GM23338 (cell line): ENCODE measurements at regions not wholly inside any gene's neighbourhood (a gene's known extent, or its start where the extent isn't known, plus 50 kb on each side); places are given as distances from the start of the nearest gene placed in this dataset.

Source experiments
- ATAC-seq: fragments of 200-7000 bp; cut with Tn5 transposase; 3 replicates; pipeline ENCODE4 v1.9.1; 2020
- DNase-seq: peaks from one replicate; pipeline ENCODE4 v3.0.0-alpha.2; 2015; ENCODE audit warnings: low spot score
- H2AFZ ChIP-seq: fragments of 200-600 bp; sonication (generic); 2 replicates; pipeline ENCODE4 v1.8.0; 2016; ENCODE audit warnings: antibody characterized with exemption, mild to moderate bottlenecking, moderate library complexity
- H3F3A ChIP-seq: fragments of 200-600 bp; sonication (generic); replicated peaks from 2 replicates; pipeline ENCODE4 v1.8.0; 2017; ENCODE audit warnings: antibody characterized with exemption, mixed run types, low read depth
- H3K27ac ChIP-seq: fragments of 200-600 bp; sonication (generic); 2 replicates; pipeline ENCODE4 v1.6.1; 2016; ENCODE audit warnings: low read depth
- H3K27me3 ChIP-seq: fragments of 200-600 bp; sonication (generic); 2 replicates; pipeline ENCODE4 v1.8.0; 2016; ENCODE audit warnings: mild to moderate bottlenecking, mixed run types, moderate library complexity; ENCODE audit not compliant: insufficient read depth
- H3K36me3 ChIP-seq: fragments of 200-600 bp; sonication (generic); 2 replicates; pipeline ENCODE4 v1.8.0; 2016; ENCODE audit warnings: mild to moderate bottlenecking; ENCODE audit not compliant: insufficient read depth
- H3K4me1 ChIP-seq: fragments of 200-600 bp; sonication (generic); 2 replicates; pipeline ENCODE4 v1.8.0; 2016; ENCODE audit warnings: mild to moderate bottlenecking, moderate library complexity; ENCODE audit not compliant: insufficient read depth
- H3K4me2 ChIP-seq: fragments of 200-600 bp; sonication (generic); 2 replicates; pipeline ENCODE4 v1.7.1; 2017; ENCODE audit warnings: mixed run types
- H3K4me3 ChIP-seq: fragments of 200-600 bp; sonication (generic); 2 replicates; pipeline ENCODE4 v1.6.1; 2016; ENCODE audit warnings: mixed run types
- H3K79me2 ChIP-seq: fragments of 200-600 bp; sonication (generic); replicated peaks from 2 replicates; pipeline ENCODE4 v1.8.0; 2017; ENCODE audit warnings: mild to moderate bottlenecking; ENCODE audit not compliant: insufficient read depth
- H3K9me2 ChIP-seq: fragments of 200-600 bp; sonication (generic); 2 replicates; pipeline ENCODE4 v1.8.0; 2017; ENCODE audit not compliant: insufficient read depth
- H4K20me1 ChIP-seq: fragments of 200-600 bp; sonication (generic); replicated peaks from 2 replicates; pipeline ENCODE4 v1.8.0; 2017; ENCODE audit warnings: mild to moderate bottlenecking; ENCODE audit not compliant: insufficient read depth
- H3K27ac Mint-ChIP-seq: 2 replicates; pipeline ENCODE4 v1.8.0; 2020; ENCODE audit warnings: inconsistent platforms, mild to moderate bottlenecking, moderate library complexity, mixed read lengths
- H3K27me3 Mint-ChIP-seq: 3 replicates; pipeline ENCODE4 v1.8.0; 2022; ENCODE audit warnings: low read depth, mild to moderate bottlenecking, moderate library complexity, mixed read lengths, inconsistent platforms; ENCODE audit not compliant: insufficient read depth, poor library complexity
- H3K36me3 Mint-ChIP-seq: 3 replicates; pipeline ENCODE4 v1.8.0; 2021; ENCODE audit warnings: low read depth, mild to moderate bottlenecking, inconsistent platforms, moderate library complexity, mixed read lengths
- H3K4me1 Mint-ChIP-seq: 3 replicates; pipeline ENCODE4 v1.8.0; 2020; ENCODE audit warnings: mild to moderate bottlenecking, inconsistent platforms, mixed read lengths
- H3K4me3 Mint-ChIP-seq: 3 replicates; pipeline ENCODE4 v1.8.0; 2021; ENCODE audit warnings: moderate library complexity, mild to moderate bottlenecking, inconsistent platforms, mixed read lengths
- H3K9me3 Mint-ChIP-seq: 3 replicates; pipeline ENCODE4 v1.8.0; 2020; ENCODE audit warnings: moderate library complexity, mild to moderate bottlenecking, inconsistent platforms, mixed read lengths
- CREB1 ChIP-seq: fragments of 250-450 bp; sonication (Bioruptor Pico); IDR thresholded peaks from 2 replicates; pipeline ENCODE4 v1.5.0; 2020; ENCODE audit warnings: low read depth, mild to moderate bottlenecking, moderate library complexity
- CTCF ChIP-seq, 2 experiments: fragments of 200-600 bp in 1 of 2; sonication (generic) in 1 of 2; conservative IDR thresholded peaks; 2 replicates each; pipeline versions ENCODE4 v1.5.1 to v1.6.1; 2016 to 2017; ENCODE audit warnings: antibody characterized with exemption in 2 of 2, low read depth in 2 of 2, mild to moderate bottlenecking in 2 of 2, moderate library complexity in 1 of 2
- ETS1 ChIP-seq: IDR thresholded peaks from 2 replicates; pipeline ENCODE4 v1.6.1; 2016; ENCODE audit warnings: antibody characterized with exemption
- EZH2 ChIP-seq: fragments of 200-600 bp; sonication (generic); IDR thresholded peaks from one replicate; pipeline ENCODE4 v1.8.0; 2017; ENCODE audit warnings: antibody characterized with exemption, mild to moderate bottlenecking, low read depth; ENCODE audit not compliant: unreplicated experiment
- EZH2phosphoT487 ChIP-seq: fragments of 200-600 bp; sonication (generic); IDR thresholded peaks from one replicate; pipeline ENCODE4 v1.8.1; 2018; ENCODE audit warnings: antibody characterized with exemption; ENCODE audit not compliant: unreplicated experiment
- JUNB ChIP-seq: IDR thresholded peaks from one replicate; pipeline ENCODE4 v1.6.1; 2016; ENCODE audit warnings: antibody characterized with exemption; ENCODE audit not compliant: unreplicated experiment
- NANOG ChIP-seq: IDR thresholded peaks from 2 replicates; pipeline ENCODE4 v1.6.1; 2016; ENCODE audit warnings: antibody characterized with exemption, borderline replicate concordance
- POLR2AphosphoS5 ChIP-seq: IDR thresholded peaks from 2 replicates; pipeline ENCODE4 v1.6.1; 2016; ENCODE audit warnings: antibody characterized with exemption, low read depth
- STAT1 ChIP-seq: IDR thresholded peaks from one replicate; pipeline ENCODE4 v1.6.1; 2016; ENCODE audit warnings: antibody characterized with exemption; ENCODE audit not compliant: unreplicated experiment
- ZNF114 ChIP-seq: fragments of 250-450 bp; sonication (Bioruptor Pico); IDR thresholded peaks from 2 replicates; pipeline ENCODE4 v1.5.0; 2020; ENCODE audit warnings: mild to moderate bottlenecking, moderate library complexity
- ZNF331 ChIP-seq: fragments of 250-450 bp; sonication (Bioruptor Pico); IDR thresholded peaks from 2 replicates; pipeline ENCODE4 v1.5.0; 2020; ENCODE audit warnings: low read depth, mild to moderate bottlenecking, moderate library complexity
- ZNF462 ChIP-seq: fragments of 250-450 bp; sonication (Bioruptor Pico); IDR thresholded peaks from 2 replicates; pipeline ENCODE4 v1.5.0; 2020; ENCODE audit warnings: mild to moderate bottlenecking, moderate library complexity

GRCh38 chr13:86976521-86977324 lies 694.4 kb upstream of the SLITRK5 start (continued):
- TF ChIP-seq POLR2AphosphoS5 (no peak), JUNB (no peak), STAT1 (no peak), CREB1 (CRISPR knock-in tag) (no peak), NANOG (no peak), EZH2phosphoT487 (no peak)

GRCh38 chr13:86986448-86986847 lies 684.7 kb upstream of the SLITRK5 start:
- H3K27ac Mint-ChIP-seq = no peak overlapping the region
- H3K4me2 ChIP-seq = no peak overlapping the region
- no peak for TF ChIP-seq EZH2
- no peak for TF ChIP-seq CTCF (conservative IDR thresholded peaks at IDR 0.05; ENCODE audit: low read depth in 2 of 2)
- TF ChIP-seq ZNF462 (CRISPR knock-in tag) = no peak
- TF ChIP-seq ETS1 = no peak
- TF ChIP-seq ZNF331 (CRISPR knock-in tag) = no peak
- TF ChIP-seq ZNF114 = no peak
- TF ChIP-seq JUNB = no peak
- TF ChIP-seq CREB1 (CRISPR knock-in tag) = no peak

More at GRCh38 chr13:86986448-86986847, 684.7 kb upstream of the SLITRK5 start:
- no peaks in the 10 kb centered on the region for H4K20me1 ChIP-seq
- no peak overlapping the region for H3K4me3 ChIP-seq
- Mint-ChIP-seq H3K9me3 (no peaks in the 10 kb centered on the region), H3K36me3 (no peaks in the 10 kb centered on the region), H3K4me3 (no peak overlapping the region), H3K27me3 (no peaks in the 10 kb centered on the region), H3K4me1 (peaks cover 7% of the 10 kb centered on the region; the same call in 2 of the 3 replicates)
- ATAC-seq (no peak), DNase-seq (no peak)
- no peaks in the 10 kb centered on the region for H3K9me2 ChIP-seq
- H3K27me3 ChIP-seq = no peaks in the 10 kb centered on the region
- H3K4me1 ChIP-seq = no peaks in the 10 kb centered on the region
- no peak overlapping the region for H3K27ac ChIP-seq
- no peaks in the 10 kb centered on the region for H3F3A ChIP-seq
- no peaks in the 10 kb centered on the region for H3K79me2 ChIP-seq
- H3K36me3 ChIP-seq = no peaks in the 10 kb centered on the region
- H2AFZ ChIP-seq = no peak overlapping the region
